Neural crest cell (in vitro differentiated cells): ENCODE measurements at regions not wholly inside any gene's neighbourhood (a gene's known extent, or its start where the extent isn't known, plus 50 kb on each side); places are given as distances from the start of the nearest gene placed in this dataset.
"Not testable (repeated sequence)": the region's sequence is repeated elsewhere in the genome, so short reads cannot be mapped to it uniquely, and the experiment has no call there.

Experiments used
- DNase-seq: peaks from one replicate; pipeline ENCODE4 v3.0.0; 2021; ENCODE audit warnings: low read depth, mixed read lengths, low spot score
- H3K27ac Mint-ChIP-seq: one replicate; pipeline ENCODE4 v1.8.0; 2021; ENCODE audit warnings: mild to moderate bottlenecking, mixed read lengths; ENCODE audit not compliant: unreplicated experiment
- H3K27me3 Mint-ChIP-seq: 2 replicates; pipeline ENCODE4 v1.8.0; 2021; ENCODE audit warnings: low read depth, mild to moderate bottlenecking, mixed read lengths
- H3K36me3 Mint-ChIP-seq: 2 replicates; pipeline ENCODE4 v1.8.0; 2021; ENCODE audit warnings: low read depth, mild to moderate bottlenecking, mixed read lengths
- H3K4me1 Mint-ChIP-seq: 2 replicates; pipeline ENCODE4 v1.8.0; 2021; ENCODE audit warnings: mixed read lengths
- H3K4me3 Mint-ChIP-seq: one replicate; pipeline ENCODE4 v1.8.0; 2021; ENCODE audit warnings: mild to moderate bottlenecking, mixed read lengths
- H3K9me3 Mint-ChIP-seq: 2 replicates; pipeline ENCODE4 v1.8.0; 2021; ENCODE audit warnings: mixed read lengths
- CTCF ChIP-seq: fragments of 200-600 bp; sonication (generic); conservative IDR thresholded peaks from 2 replicates; pipeline ENCODE4 v1.5.0; 2021; ENCODE audit warnings: antibody characterized with exemption, mild to moderate bottlenecking

- Mint-ChIP-seq H3K9me3 (peaks cover 12% of the 10 kb centered on the region), H3K27me3 (peaks cover 17% of the 10 kb centered on the region), H3K4me1 (no peaks in the 10 kb centered on the region), H3K36me3 (peaks cover 4% of the 10 kb centered on the region), H3K27ac (no peak overlapping the region), H3K4me3 (no peak overlapping the region)
- TF ChIP-seq CTCF = no peak
- DNase-seq = no peak
Observed at GRCh38 chr3:43838009-43838758, 147.4 kb downstream of the ABHD5 start.

DNA sequence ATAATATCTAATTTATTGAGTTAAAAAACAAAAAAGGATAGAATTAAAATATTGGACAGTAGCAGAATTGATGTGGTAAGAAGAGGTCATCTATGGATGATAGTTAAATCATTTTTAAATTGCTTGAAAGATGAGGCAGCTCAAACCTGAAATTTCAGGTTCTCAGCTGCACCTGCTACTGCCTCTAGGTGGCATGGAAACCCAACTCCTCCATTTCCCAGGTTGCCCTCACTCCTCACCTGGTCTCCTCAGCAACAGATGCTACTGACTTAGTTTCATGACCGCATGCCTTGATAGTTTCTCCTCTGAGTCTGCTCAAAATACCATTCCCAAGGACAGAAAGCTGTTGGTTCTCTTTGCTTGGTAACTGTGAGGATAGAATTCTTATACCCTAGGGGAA lies 148.1 kb downstream of the ABHD5 start:
- Mint-ChIP-seq H3K4me1 (no peaks in the 10 kb centered on the region), H3K27me3 (peaks cover 17% of the 10 kb centered on the region), H3K4me3 (no peak overlapping the region), H3K27ac (no peak overlapping the region), H3K36me3 (peaks cover 4% of the 10 kb centered on the region), H3K9me3 (peaks cover 10% of the 10 kb centered on the region)
- DNase-seq = no peak
- TF ChIP-seq CTCF = no peak

DNA sequence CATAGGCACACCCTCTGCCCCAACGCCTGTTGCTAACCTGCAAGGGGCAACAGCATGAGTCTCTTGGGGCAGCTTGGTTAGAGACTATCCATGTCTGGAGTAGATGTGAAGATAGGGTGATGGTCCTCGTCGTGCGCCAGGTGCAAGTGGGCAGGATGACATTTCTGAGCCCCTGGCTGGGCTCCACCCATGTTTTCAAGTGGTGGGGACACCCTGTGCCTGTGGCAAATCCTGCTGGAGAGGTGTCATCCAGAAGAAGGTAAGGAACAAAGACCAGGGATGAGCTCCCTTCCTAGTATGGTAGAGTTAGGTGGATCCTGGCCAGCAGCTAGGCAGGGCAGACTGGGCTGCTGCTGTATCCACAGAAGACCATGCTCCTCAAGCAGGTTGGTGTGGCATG lies 152.6 kb downstream of the ABHD5 start:
- no peak overlapping the region for H3K4me3 Mint-ChIP-seq
- H3K9me3 Mint-ChIP-seq = peaks cover 6% of the 10 kb centered on the region
- H3K27me3 Mint-ChIP-seq = peaks cover 24% of the 10 kb centered on the region
- TF ChIP-seq CTCF = no peak
- H3K27ac Mint-ChIP-seq = no peak overlapping the region
- H3K36me3 Mint-ChIP-seq = no peaks in the 10 kb centered on the region
- DNase-seq = no peak
- no peaks in the 10 kb centered on the region for H3K4me1 Mint-ChIP-seq

GRCh38 chr3:43844757-43845156 lies 154.0 kb downstream of the ABHD5 start:
- Mint-ChIP-seq H3K9me3 (peaks cover 6% of the 10 kb centered on the region), H3K4me3 (no peak overlapping the region), H3K27ac (no peak overlapping the region), H3K4me1 (no peaks in the 10 kb centered on the region), H3K36me3 (no peaks in the 10 kb centered on the region), H3K27me3 (peaks cover 21% of the 10 kb centered on the region)
- no peak for TF ChIP-seq CTCF
- DNase-seq = no peak

DNA sequence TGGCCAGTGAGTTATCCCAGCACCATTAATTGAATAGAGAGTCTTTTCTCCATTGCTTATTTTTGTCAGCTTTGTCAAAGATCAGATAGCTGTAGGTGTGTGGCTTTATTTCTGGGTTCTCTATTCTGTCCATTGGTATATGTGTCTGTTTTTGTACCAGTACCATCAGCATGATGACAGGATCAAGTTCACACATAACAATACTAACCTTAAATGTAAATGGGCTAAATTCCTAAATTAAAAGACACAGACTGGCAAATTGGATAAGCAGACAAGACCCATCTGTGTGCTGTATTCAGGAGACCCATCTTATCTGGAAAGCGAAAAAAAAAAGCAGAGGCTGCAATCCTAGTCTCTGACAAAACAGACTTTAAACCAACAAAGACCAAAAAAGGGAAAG lies 154.8 kb downstream of the ABHD5 start:
- not testable (repeated sequence) for H3K4me1 Mint-ChIP-seq, H3K36me3 Mint-ChIP-seq, DNase-seq, H3K9me3 Mint-ChIP-seq, H3K4me3 Mint-ChIP-seq, H3K27ac Mint-ChIP-seq
- H3K27me3 Mint-ChIP-seq = peaks cover 18% of the 10 kb centered on the region

GRCh38 chr3:43852066-43852465 lies 161.3 kb downstream of the ABHD5 start:
- TF ChIP-seq CTCF = no peak
- Mint-ChIP-seq H3K27me3 (peaks cover 25% of the 10 kb centered on the region), H3K4me3 (no peak overlapping the region), H3K9me3 (no peaks in the 10 kb centered on the region), H3K4me1 (peaks cover 4% of the 10 kb centered on the region), H3K36me3 (no peaks in the 10 kb centered on the region), H3K27ac (no peak overlapping the region)
- no peak for DNase-seq
